ENCODE measurements at regions not wholly inside any gene's neighbourhood (a gene's known extent, or its start where the extent isn't known, plus 50 kb on each side); places are given as distances from the start of the nearest gene placed in this dataset.

GRCh38 chr6:109236115-109237076 is 141.1 kb downstream of the CEP57L1 start:
- no peak for TF ChIP-seq SIN3A (conservative IDR thresholded peaks at IDR 0.05 in 1 of 2, IDR thresholded peaks at IDR 0.05 in 1 of 2; ENCODE audit: low read depth in 1 of 2, low read length in 2 of 2)
- peak; percentile 54 to 75 (median 63) for TF ChIP-seq CTCF (IDR thresholded peaks at IDR 0.05; ENCODE audit: control extremely low read depth in 1 of 3, insufficient read depth in 1 of 3, low read depth in 1 of 3, low read length in 3 of 3)
- no peak for TF ChIP-seq JUN (IDR thresholded peaks at IDR 0.05; ENCODE audit: low read depth, low read length)
- no peak for TF ChIP-seq CHD2 (IDR thresholded peaks at IDR 0.05; ENCODE audit: low read length)
- TF ChIP-seq POLR2A (IDR thresholded peaks at IDR 0.05; ENCODE audit: control extremely low read depth in 1 of 2, low read depth in 2 of 2, low read length in 2 of 2): no peak
- no peak for TF ChIP-seq CEBPB (IDR thresholded peaks at IDR 0.05; ENCODE audit: low read depth, low read length)
